SW 1271 (cell line): ENCODE measurements at regions not wholly inside any gene's neighbourhood (a gene's known extent, or its start where the extent isn't known, plus 50 kb on each side); places are given as distances from the start of the nearest gene placed in this dataset.

Experiments
- DNase-seq, 2 experiments: peaks; one replicate each; lab custom pipeline; 2025; lab: John Stamatoyannopoulos, UW

- DNase-seq, result no peak
Observed at GRCh38 chr20:59403962-59404314, 103.5 kb downstream of the EDN3 start.

- DNase-seq, result no peak
Observed at GRCh38 chr20:59404749-59405148, 104.3 kb downstream of the EDN3 start.

- no peak for DNase-seq
Observed at GRCh38 chr20:59405226-59406200, 105.1 kb downstream of the EDN3 start.

- no peak for DNase-seq
Observed at GRCh38 chr20:59406446-59406845, 106.0 kb downstream of the EDN3 start.

- DNase-seq, result no peak
Observed at GRCh38 chr20:59411170-59411569, 110.8 kb downstream of the EDN3 start.

GRCh38 chr20:59411589-59411988 is 111.2 kb downstream of the EDN3 start:
- DNase-seq, result no peak

- DNase-seq, result no peak
Observed at GRCh38 chr20:59412181-59412580, 111.8 kb downstream of the EDN3 start.

GRCh38 chr20:59412875-59413284 is 112.5 kb downstream of the EDN3 start:
- DNase-seq, result no peak

GRCh38 chr20:59413326-59413865 is 113.0 kb downstream of the EDN3 start:
- no peak for DNase-seq

GRCh38 chr20:59414936-59415623 is 114.7 kb downstream of the EDN3 start:
- no peak for DNase-seq

GRCh38 chr20:59416916-59417315 is 116.5 kb downstream of the EDN3 start:
- DNase-seq, result no peak

- DNase-seq, result no peak
Observed at GRCh38 chr20:59421089-59421488, 120.7 kb downstream of the EDN3 start.

GRCh38 chr20:59421920-59422637 is 121.7 kb downstream of the EDN3 start:
- no peak for DNase-seq

GRCh38 chr20:59422872-59423544 is 122.6 kb downstream of the EDN3 start:
- DNase-seq, result no peak

GRCh38 chr20:59424976-59425375 is 124.6 kb downstream of the EDN3 start:
- no peak for DNase-seq

- DNase-seq, result no peak
Observed at GRCh38 chr20:59425572-59425971, 125.2 kb downstream of the EDN3 start.

- no peak for DNase-seq
Observed at GRCh38 chr20:59428006-59428405, 127.6 kb downstream of the EDN3 start.

GRCh38 chr20:59428441-59429205 is 128.2 kb downstream of the EDN3 start:
- no peak for DNase-seq

GRCh38 chr20:59429396-59429795 is 129.0 kb downstream of the EDN3 start:
- DNase-seq, result no peak

GRCh38 chr20:59431014-59431413 is 130.6 kb downstream of the EDN3 start:
- DNase-seq, result no peak

- no peak for DNase-seq
Observed at GRCh38 chr20:59434960-59435359, 134.5 kb downstream of the EDN3 start.
